Hepatocyte (in vitro differentiated cells): ENCODE measurements at regions not wholly inside any gene's neighbourhood (a gene's known extent, or its start where the extent isn't known, plus 50 kb on each side); places are given as distances from the start of the nearest gene placed in this dataset.

Experiments used
- DNase-seq: peaks from one replicate; pipeline ENCODE4 v3.0.0-alpha.2; 2016; ENCODE audit warnings: low spot score
- H2AFZ ChIP-seq: fragments of 200-600 bp; sonication (generic); 2 replicates; pipeline ENCODE4 v1.6.0; 2016; ENCODE audit warnings: antibody characterized with exemption, mild to moderate bottlenecking
- H3K27ac ChIP-seq: fragments of 200-600 bp; sonication (generic); 2 replicates; pipeline ENCODE4 v1.5.1; 2016; ENCODE audit warnings: mild to moderate bottlenecking
- H3K27me3 ChIP-seq: fragments of 200-600 bp; sonication (generic); 2 replicates; pipeline ENCODE4 v1.6.1; 2016
- H3K36me3 ChIP-seq: fragments of 200-600 bp; sonication (generic); replicated peaks from 2 replicates; pipeline ENCODE4 v1.5.1; 2016; ENCODE audit warnings: low read depth; ENCODE audit not compliant: insufficient read depth
- H3K4me1 ChIP-seq: fragments of 200-600 bp; sonication (generic); 2 replicates; pipeline ENCODE4 v1.5.1; 2016; ENCODE audit warnings: mild to moderate bottlenecking, moderate library complexity; ENCODE audit not compliant: insufficient read depth
- H3K4me2 ChIP-seq: fragments of 200-600 bp; sonication (generic); 2 replicates; pipeline ENCODE4 v1.6.0; 2016
- H3K4me3 ChIP-seq: fragments of 200-600 bp; sonication (generic); 2 replicates; pipeline ENCODE4 v1.5.1; 2016; ENCODE audit warnings: mild to moderate bottlenecking
- H3K79me2 ChIP-seq: fragments of 200-600 bp; sonication (generic); 2 replicates; pipeline ENCODE4 v1.6.0; 2017; ENCODE audit warnings: mild to moderate bottlenecking
- H3K9me2 ChIP-seq: fragments of 200-600 bp; sonication (generic); replicated peaks from 2 replicates; pipeline ENCODE4 v1.6.0; 2017; ENCODE audit warnings: mild to moderate bottlenecking; ENCODE audit not compliant: insufficient read depth
- H3K9me3 ChIP-seq: fragments of 200-600 bp; sonication (generic); 2 replicates; pipeline ENCODE4 v1.5.1; 2016; ENCODE audit warnings: low read depth, mild to moderate bottlenecking
- H4K20me1 ChIP-seq: fragments of 200-600 bp; sonication (generic); 2 replicates; pipeline ENCODE4 v1.6.0; 2016; ENCODE audit warnings: mild to moderate bottlenecking; ENCODE audit not compliant: insufficient read depth, poor library complexity, severe bottlenecking
- CTCF ChIP-seq: fragments of 200-600 bp; sonication (generic); IDR thresholded peaks from 2 replicates; pipeline ENCODE4 v1.5.1; 2016; ENCODE audit warnings: antibody characterized with exemption, mild to moderate bottlenecking; ENCODE audit not compliant: poor library complexity
- EZH2 ChIP-seq: fragments of 200-600 bp; sonication (generic); IDR thresholded peaks from 2 replicates; pipeline ENCODE4 v1.6.1; 2016; ENCODE audit warnings: antibody characterized with exemption, mild to moderate bottlenecking, borderline replicate concordance
- EZH2phosphoT487 ChIP-seq: fragments of 200-600 bp; sonication (generic); IDR thresholded peaks from one replicate; pipeline ENCODE4 v1.6.1; 2018; ENCODE audit warnings: antibody characterized with exemption, mild to moderate bottlenecking, low read depth, moderate library complexity; ENCODE audit not compliant: unreplicated experiment, severe bottlenecking
- WGBS: methylation state at CpG from one replicate; pipeline ENCODE4 v1.1.6; 2016; ENCODE audit warnings: low lambda C conversion rate; ENCODE audit errors: missing lambda C conversion rate; 5-methylcytosine and 5-hydroxymethylcytosine counted together

GRCh38 chr2:238645095-238645494, 202.8 kb upstream of the TWIST2 start:
- peak overlapping the region; percentile 64 for H3K27ac ChIP-seq
- no peaks in the 10 kb centered on the region for H3K36me3 ChIP-seq
- H3K27me3 ChIP-seq, result no peaks in the 10 kb centered on the region
- no peaks in the 10 kb centered on the region for H3K4me1 ChIP-seq
- no peak for TF ChIP-seq EZH2phosphoT487
- TF ChIP-seq EZH2, result no peak
- no peak for TF ChIP-seq CTCF
- no peak overlapping the region for H3K4me2 ChIP-seq
- H2AFZ ChIP-seq, result no peak overlapping the region
- H3K9me3 ChIP-seq, result no peaks in the 10 kb centered on the region
- H3K9me2 ChIP-seq, result no peaks in the 10 kb centered on the region
- H3K4me3 ChIP-seq, result no peak overlapping the region
- no peak for DNase-seq
- no peaks in the 10 kb centered on the region for H4K20me1 ChIP-seq
- 88% methylated on average over 6 of the region's 6 CpGs for WGBS
- no peaks in the 10 kb centered on the region for H3K79me2 ChIP-seq

DNA sequence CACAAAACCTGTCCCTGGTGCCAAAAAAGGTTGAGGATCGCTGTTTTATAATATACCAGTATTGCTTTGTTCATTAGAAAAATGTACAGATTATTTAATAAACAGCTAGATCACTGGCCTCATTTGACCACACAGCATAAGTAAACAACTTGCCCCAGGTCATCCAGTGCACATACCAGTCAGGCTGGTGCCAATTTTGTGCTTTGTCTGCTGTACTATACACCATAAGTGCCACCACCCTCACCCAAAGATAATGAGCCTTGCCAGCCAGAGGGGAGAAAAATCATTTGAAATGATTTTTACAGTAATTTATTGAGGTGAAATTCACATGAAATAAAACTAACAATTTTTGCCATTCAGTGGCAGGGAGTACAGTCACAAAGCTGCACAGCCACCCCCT, 202.2 kb upstream of the TWIST2 start:
- Histone ChIP-seq H3K36me3 (no peaks in the 10 kb centered on the region), H4K20me1 (no peaks in the 10 kb centered on the region), H3K79me2 (no peaks in the 10 kb centered on the region), H3K9me2 (no peaks in the 10 kb centered on the region), H3K4me2 (no peak overlapping the region), H3K4me1 (no peaks in the 10 kb centered on the region), H3K4me3 (no peak overlapping the region), H3K9me3 (no peaks in the 10 kb centered on the region), H3K27me3 (no peaks in the 10 kb centered on the region), H3K27ac (no peak overlapping the region), H2AFZ (no peak overlapping the region)
- TF ChIP-seq EZH2phosphoT487 (no peak), CTCF (no peak), EZH2 (no peak)
- no peak for DNase-seq
- 92% methylated on average over 1 of the region's 1 CpG for WGBS

- Histone ChIP-seq H3K4me1 (no peaks in the 10 kb centered on the region), H3K4me2 (no peak overlapping the region)
Measured at GRCh38 chr2:238646281-238646680, 201.6 kb upstream of the TWIST2 start.

More at GRCh38 chr2:238646281-238646680, 201.6 kb upstream of the TWIST2 start:
- Histone ChIP-seq H4K20me1 (no peaks in the 10 kb centered on the region), H3K9me2 (no peaks in the 10 kb centered on the region), H3K9me3 (no peaks in the 10 kb centered on the region), H2AFZ (no peak overlapping the region), H3K27ac (no peak overlapping the region), H3K27me3 (no peaks in the 10 kb centered on the region), H3K79me2 (no peaks in the 10 kb centered on the region), H3K36me3 (no peaks in the 10 kb centered on the region), H3K4me3 (no peak overlapping the region)
- no peak for DNase-seq
- no peak for TF ChIP-seq EZH2phosphoT487
- TF ChIP-seq CTCF, result no peak
- no peak for TF ChIP-seq EZH2
- WGBS, result 95% methylated on average over 4 of the region's 4 CpGs
